HCT116 (cell line): ENCODE measurements at regions not wholly inside any gene's neighbourhood (a gene's known extent, or its start where the extent isn't known, plus 50 kb on each side); places are given as distances from the start of the nearest gene placed in this dataset.

ENCODE experiments used
- CEBPB ChIP-seq: IDR thresholded peaks from 2 replicates; pipeline ENCODE4 v1.6.1; 2012; ENCODE audit warnings: low read depth
- POLR2A ChIP-seq: IDR thresholded peaks from 2 replicates; pipeline ENCODE4 v1.7.0; 2011; ENCODE audit warnings: borderline replicate concordance; ENCODE audit not compliant: insufficient read depth, insufficient read length; ENCODE audit errors: extremely low read depth
- SP1 ChIP-seq: IDR thresholded peaks from 2 replicates; pipeline ENCODE4 v1.6.1; 2012; ENCODE audit warnings: low read depth
- TF ChIP-seq, protein P1 (sequence below): IDR thresholded peaks from 2 replicates; pipeline ENCODE4 v1.6.1; 2012
- TF ChIP-seq, protein P2 (sequence below), 3 experiments: fragments of 200-600 bp in 1 of 3; sonication (generic) in 1 of 3; IDR thresholded peaks in 2 of 3; conservative IDR thresholded peaks in 1 of 3; 2 replicates each; pipeline ENCODE4 v1.5.1; 2012 to 2017; ENCODE audit warnings: low read depth in 2 of 3, low read length in 2 of 3, antibody characterized with exemption in 1 of 3, borderline replicate concordance in 1 of 3, control low read depth in 1 of 3, mild to moderate bottlenecking in 1 of 3, mixed read lengths in 1 of 3, mixed run types in 1 of 3, moderate library complexity in 1 of 3; ENCODE audit not compliant: insufficient read depth in 1 of 3

GRCh38 chr3:30113906-30114305, 492.5 kb upstream of the TGFBR2 start:
- TF ChIP-seq CEBPB = no peak
- TF ChIP-seq, protein P1, sequence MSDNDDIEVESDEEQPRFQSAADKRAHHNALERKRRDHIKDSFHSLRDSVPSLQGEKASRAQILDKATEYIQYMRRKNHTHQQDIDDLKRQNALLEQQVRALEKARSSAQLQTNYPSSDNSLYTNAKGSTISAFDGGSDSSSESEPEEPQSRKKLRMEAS = no peak
- TF ChIP-seq, protein P2, sequence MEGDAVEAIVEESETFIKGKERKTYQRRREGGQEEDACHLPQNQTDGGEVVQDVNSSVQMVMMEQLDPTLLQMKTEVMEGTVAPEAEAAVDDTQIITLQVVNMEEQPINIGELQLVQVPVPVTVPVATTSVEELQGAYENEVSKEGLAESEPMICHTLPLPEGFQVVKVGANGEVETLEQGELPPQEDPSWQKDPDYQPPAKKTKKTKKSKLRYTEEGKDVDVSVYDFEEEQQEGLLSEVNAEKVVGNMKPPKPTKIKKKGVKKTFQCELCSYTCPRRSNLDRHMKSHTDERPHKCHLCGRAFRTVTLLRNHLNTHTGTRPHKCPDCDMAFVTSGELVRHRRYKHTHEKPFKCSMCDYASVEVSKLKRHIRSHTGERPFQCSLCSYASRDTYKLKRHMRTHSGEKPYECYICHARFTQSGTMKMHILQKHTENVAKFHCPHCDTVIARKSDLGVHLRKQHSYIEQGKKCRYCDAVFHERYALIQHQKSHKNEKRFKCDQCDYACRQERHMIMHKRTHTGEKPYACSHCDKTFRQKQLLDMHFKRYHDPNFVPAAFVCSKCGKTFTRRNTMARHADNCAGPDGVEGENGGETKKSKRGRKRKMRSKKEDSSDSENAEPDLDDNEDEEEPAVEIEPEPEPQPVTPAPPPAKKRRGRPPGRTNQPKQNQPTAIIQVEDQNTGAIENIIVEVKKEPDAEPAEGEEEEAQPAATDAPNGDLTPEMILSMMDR (IDR thresholded peaks at IDR 0.05 in 2 of 3, conservative IDR thresholded peaks at IDR 0.05 in 1 of 3; ENCODE audit: borderline replicate concordance in 1 of 3, insufficient read depth in 1 of 3, low read depth in 2 of 3, low read length in 2 of 3) = no peak
- TF ChIP-seq SP1 = no peak
- TF ChIP-seq POLR2A = no peak
